GM18861 (cell line): ENCODE measurements at regions not wholly inside any gene's neighbourhood (a gene's known extent, or its start where the extent isn't known, plus 50 kb on each side); places are given as distances from the start of the nearest gene placed in this dataset.

Experiments used
- ATAC-seq: cut with Tn5 transposase; IDR thresholded peaks from one replicate; pipeline ENCODE4 v1.9.1; 2021; ENCODE audit not compliant: unreplicated experiment

GRCh38 chr1:79694241-79694640 is 687.7 kb upstream of the ADGRL4 start:
- peak; percentile 56 for ATAC-seq

DNA sequence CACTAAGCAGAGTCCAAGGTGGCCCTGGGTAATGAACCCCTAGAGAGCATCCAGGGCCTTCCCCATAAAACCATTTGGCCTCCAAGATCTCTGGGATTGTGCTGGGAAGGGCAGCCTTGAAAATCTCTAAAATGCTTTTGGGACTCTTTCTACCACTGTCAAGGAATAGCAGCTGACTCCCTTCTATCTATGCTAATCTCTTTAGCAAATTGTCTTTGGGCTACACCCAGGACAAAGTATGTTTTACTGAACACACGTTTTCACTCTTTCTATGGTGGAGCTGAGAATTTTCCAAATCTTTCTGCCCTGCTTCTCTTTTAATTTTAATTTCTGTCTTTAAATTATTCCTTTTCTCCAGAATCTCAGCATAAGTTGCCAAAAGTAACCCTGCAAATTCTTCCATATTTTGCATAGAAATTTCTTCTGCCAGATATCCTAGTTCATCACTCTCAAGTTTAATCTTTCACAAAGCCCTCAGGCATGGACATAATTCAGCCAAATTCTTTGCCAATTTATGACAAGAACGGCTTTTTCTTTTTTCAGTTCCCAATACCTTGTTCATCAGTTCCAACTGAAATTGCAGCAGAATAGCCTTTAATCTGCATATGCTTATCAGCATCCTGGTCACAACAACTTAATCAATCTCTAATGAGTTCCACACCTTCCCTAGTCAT is 687.0 kb upstream of the ADGRL4 start:
- no peak for ATAC-seq

- no peak for ATAC-seq
Observed at GRCh38 chr1:79692519-79692918, 686.0 kb upstream of the ADGRL4 start.

GRCh38 chr1:79688932-79689331 is 682.4 kb upstream of the ADGRL4 start:
- ATAC-seq, result no peak

GRCh38 chr1:79683420-79683819 is 676.9 kb upstream of the ADGRL4 start:
- ATAC-seq, result no peak

GRCh38 chr1:79682478-79682877 is 675.9 kb upstream of the ADGRL4 start:
- no peak for ATAC-seq

DNA sequence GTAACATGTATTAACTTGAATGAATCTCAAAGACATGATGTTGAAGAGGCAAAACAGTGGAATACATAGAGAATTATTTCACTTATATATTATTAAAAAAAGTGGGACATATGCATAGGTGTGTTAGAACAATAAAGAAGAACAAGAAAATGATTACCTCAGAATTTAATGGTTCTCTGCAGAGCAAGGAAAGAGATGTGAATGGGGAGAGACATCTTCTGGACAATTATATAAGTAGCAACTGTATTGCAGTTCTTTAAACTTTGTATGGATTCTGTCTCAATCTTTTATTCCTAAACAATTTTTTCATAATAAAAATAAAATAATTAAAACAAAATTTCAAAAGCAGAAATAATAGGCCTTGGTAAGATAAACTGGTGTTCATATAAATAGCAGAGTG is 674.9 kb upstream of the ADGRL4 start:
- ATAC-seq, result no peak

DNA sequence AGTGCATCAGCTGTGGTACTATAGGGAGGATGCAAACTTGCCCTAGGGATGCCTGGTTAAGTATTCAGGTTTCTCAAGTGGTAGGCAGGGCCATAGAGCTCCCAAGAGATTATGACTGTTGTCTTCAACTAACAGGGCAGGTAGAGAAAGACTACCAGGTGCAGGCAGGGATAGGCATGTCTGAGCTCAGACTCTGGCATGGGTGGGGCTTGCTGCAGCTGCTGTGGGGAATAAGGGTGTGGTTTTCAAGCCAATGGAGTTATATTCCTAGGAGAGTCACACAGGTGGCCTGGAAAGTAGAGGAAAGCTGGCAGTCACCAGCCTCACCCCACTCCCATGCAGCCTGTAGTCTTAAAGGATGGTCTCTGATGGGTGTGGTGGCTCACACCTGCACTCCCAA is 673.4 kb upstream of the ADGRL4 start:
- no peak for ATAC-seq

GRCh38 chr1:79667848-79668696 is 661.5 kb upstream of the ADGRL4 start:
- ATAC-seq, result peak; percentile 95

DNA sequence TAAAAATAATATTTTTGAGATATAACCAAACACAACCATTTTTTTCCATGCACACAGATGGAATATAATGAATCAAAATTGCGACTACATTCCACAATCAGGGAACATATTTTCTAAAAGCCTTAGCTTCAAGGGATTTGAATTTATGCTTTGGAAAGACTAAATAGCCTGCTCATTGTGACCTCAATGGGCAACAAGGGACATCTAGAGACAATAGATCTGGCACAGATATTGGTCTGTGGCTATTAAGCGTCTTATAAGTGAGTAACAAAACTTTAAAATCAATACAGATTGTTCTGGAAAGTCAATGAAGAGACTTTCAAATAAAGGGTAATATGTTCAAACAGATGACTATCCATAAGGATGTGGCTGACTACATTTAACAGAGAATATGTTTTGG is 660.6 kb upstream of the ADGRL4 start:
- ATAC-seq, result no peak

DNA sequence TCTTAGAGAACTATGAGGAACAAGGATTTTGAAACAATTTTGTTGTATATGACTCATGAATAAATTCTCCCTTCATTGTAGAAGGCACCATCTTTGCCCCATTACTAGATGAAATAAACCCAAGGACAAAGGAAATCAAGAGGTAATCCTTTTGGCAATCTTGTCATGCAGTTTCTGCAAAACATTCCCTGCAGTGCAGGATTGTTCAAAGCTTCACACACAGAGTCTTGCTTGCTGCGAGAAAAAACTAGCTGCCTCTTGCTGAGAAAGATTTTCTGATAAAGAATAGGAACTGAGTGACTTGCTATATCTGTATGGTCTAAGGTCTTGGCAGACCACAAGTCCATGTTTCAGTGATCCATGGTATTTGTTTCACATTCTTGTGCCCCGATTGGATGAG is 657.4 kb upstream of the ADGRL4 start:
- no peak for ATAC-seq

DNA sequence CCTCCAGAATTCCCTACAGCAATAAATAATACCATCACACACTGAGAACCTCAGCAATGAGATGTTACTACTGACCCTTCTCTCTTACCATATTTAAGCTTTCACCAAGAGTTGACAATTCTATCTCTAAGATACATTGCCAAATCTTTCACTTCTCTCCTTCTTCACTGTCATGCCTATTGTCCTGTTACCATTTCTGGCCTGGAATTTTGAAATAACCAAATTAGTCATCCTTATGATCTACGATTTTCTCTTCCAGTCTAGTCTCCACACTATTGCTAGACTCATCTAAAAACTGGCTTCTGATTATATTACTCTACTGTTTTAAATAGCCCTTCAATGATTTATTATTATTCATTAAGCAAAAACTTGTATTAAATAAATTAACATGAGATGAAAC is 656.1 kb upstream of the ADGRL4 start:
- ATAC-seq, result no peak

- ATAC-seq, result no peak
Observed at GRCh38 chr1:79660129-79660528, 653.6 kb upstream of the ADGRL4 start.

- no peak for ATAC-seq
Observed at GRCh38 chr1:79657951-79658658, 651.6 kb upstream of the ADGRL4 start.

DNA sequence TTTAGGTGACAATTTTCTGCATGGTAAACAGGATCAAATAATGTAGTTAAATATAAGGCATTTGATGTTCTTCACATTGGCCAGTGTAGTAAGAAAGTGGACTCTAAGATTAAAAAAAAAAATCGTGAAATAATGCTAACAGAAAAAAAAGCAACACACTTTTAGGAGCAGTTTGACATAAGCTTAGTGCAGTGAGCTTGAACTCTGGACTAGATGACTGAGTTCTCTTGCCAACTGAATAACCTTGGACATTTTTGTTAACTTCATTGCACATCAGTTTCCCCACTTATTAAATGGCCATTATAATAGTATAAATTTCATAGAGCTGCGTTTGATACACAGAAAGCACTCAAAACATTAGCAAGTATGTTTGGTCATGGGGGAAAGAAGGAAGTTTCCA is 649.3 kb upstream of the ADGRL4 start:
- no peak for ATAC-seq

DNA sequence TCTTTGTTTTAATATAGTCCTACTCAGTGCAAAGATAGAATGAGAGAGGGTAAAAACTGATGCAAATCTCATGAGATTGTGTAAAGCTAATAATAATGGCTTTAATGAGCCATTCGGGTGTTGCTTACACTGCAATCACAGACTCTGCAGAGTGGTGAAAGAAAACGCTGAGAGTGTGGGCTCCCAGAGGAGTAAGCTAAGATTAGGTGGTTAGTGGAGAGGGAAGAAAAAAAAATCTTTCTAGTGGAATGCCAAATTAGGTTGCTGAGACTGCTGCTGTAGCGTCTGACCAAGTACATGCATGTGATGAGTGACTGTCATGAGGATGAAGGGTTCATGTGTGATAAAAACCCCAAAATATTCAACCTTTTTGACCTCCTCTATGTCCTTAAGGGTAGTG is 645.9 kb upstream of the ADGRL4 start:
- no peak for ATAC-seq

- ATAC-seq, result no peak
Observed at GRCh38 chr1:79648126-79648525, 641.6 kb upstream of the ADGRL4 start.

DNA sequence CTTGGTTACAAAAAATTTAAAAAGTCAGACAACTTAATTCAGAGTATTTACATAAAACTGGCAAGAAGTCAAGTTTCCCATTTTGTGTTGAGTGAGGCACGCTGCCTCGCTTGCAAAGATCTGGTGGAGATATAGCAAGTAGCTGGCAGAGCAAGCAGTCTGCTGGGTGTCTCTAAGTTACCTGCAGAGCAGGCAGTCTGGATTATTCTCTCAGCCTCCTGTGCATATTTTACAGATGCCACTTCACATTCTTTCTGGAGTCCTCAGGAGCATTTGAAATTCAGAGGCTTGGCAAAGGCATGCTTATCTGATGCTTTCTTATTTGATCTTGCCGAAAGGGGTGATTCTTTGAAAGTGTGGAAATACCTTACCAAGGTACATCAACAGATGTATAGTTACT is 640.4 kb upstream of the ADGRL4 start:
- ATAC-seq, result no peak

- peak; percentile 99 for ATAC-seq
Observed at GRCh38 chr1:79638382-79638781, 631.9 kb upstream of the ADGRL4 start.

DNA sequence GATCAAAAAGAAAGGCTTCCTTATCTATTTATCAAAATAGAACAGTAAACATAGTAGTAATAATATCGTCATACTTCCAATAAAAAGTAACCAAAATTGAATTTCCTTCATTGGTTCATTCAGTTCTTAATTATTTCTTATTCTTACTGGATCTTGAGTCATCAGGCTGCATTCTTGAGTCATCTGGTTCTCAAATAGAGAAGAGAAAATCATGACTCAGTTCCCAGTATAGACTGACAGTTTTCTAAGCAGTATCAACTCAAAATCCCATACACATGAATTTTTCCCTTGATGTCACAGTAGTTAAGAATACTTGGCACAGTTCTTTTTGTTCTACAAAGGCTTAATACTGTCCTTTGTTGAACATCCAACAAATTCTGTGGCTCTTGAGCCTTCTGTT is 626.9 kb upstream of the ADGRL4 start:
- no peak for ATAC-seq

- no peak for ATAC-seq
Observed at GRCh38 chr1:79629414-79629813, 622.9 kb upstream of the ADGRL4 start.

GRCh38 chr1:79617777-79618176 is 611.2 kb upstream of the ADGRL4 start:
- ATAC-seq, result no peak
